Stimulated activated CD4-positive, alpha-beta T cell treated with anti-CD3 and anti-CD28 coated beads, Interleukin-12 subunit alpha, Interleukin-12 subunit beta, amount 100 ng/mL, for 48 hours (primary cell): ENCODE measurements at regions not wholly inside any gene's neighbourhood (a gene's known extent, or its start where the extent isn't known, plus 50 kb on each side); places are given as distances from the start of the nearest gene placed in this dataset.

Experiments used
- DNase-seq, 3 donors: peaks; one replicate each; pipeline ENCODE4 v3.0.0-alpha.2; 2020; ENCODE audit warnings: low read depth in 2 of 3, low spot score in 1 of 3

GRCh38 chr1:67582625-67583461 is 102.2 kb upstream of the GADD45A start:
- no peak for DNase-seq

DNA sequence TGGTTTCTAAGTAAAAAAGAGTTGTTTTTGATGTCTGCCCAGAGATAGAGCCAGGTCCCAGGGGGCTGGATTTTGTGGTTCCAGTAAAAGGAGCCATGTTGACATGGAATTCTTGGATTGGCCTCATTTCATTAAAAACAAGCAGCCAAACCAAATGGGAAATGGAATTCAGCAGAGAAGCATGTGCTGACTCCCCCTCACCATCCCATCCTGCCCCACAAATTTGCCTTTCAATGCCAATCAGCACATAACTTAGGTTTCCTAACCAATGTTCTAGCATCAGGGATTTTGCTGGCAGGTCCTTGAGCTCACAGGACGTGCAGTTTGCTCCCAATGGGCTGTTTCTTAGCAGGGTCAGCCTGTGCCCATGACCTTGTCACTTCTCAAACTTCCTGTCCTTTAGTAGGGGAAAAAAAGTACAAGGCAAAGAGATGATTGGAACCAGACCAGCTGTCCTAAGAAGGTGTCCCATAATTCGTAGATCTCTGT is 101.5 kb upstream of the GADD45A start:
- DNase-seq: no peak

GRCh38 chr1:67584938-67585337 is 100.1 kb upstream of the GADD45A start:
- DNase-seq: no peak

DNA sequence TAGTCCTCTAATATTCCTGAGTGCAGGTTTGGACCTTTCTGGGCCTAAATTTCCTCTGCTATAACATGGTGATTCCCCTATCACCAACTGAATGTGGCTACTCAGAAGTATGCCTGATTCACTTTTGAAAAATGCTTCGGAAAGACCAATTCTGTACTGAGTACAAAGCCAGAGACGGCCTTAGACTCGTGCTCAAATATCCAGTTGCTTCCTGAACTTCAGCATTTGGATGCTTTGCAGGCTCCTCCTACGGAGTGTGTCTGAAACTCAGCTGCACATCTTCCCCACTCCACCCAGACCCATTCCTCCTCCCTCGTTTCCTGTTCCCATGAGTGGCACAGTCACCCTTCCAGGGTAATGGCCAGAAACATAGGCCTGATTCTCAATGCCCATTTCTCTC is 98.4 kb upstream of the GADD45A start:
- no peak for DNase-seq

GRCh38 chr1:67588178-67588855 is 96.7 kb upstream of the GADD45A start:
- no peak for DNase-seq

- no peak for DNase-seq
Measured at GRCh38 chr1:67589519-67590233, 95.3 kb upstream of the GADD45A start.

DNA sequence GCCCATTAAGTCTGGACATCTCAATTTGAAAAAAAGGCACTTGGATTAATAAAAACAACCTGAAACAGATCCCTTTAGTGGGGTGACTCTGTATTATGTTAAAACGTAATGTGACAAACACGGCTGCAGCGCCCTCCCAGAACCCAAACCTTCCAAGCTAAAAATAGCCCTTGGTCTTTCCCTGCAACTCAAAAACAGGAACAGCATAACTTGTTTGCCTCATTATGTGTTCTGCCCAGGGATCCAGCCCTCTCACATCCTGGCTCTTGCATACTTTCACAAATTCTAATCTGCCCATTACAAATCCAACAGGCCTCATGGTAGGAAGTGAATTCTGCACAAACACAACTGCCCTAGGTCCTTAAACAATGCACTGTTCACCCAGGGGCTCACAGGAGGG is 94.7 kb upstream of the GADD45A start:
- DNase-seq: no peak

DNA sequence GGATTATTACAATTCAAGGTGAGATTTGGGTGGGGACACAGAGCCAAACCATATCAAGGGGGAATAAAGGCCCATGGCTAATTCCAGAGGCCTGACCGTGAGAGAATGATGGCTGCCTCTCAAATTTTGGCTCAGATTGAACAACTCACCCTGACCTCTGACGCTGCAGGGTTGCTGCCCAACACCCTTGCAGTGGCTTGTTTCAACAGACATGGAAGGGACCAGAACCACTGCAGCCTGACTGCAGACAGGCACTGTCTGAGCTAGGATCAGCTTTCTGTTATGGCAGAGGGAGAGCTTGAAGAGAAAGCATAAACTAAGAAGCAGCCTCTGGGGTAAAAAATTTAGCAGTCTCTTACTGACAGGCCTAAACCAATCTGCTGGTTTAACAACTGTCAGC is 90.2 kb upstream of the GADD45A start:
- no peak for DNase-seq

- DNase-seq: no peak
Measured at GRCh38 chr1:67596674-67597073, 88.3 kb upstream of the GADD45A start.

DNA sequence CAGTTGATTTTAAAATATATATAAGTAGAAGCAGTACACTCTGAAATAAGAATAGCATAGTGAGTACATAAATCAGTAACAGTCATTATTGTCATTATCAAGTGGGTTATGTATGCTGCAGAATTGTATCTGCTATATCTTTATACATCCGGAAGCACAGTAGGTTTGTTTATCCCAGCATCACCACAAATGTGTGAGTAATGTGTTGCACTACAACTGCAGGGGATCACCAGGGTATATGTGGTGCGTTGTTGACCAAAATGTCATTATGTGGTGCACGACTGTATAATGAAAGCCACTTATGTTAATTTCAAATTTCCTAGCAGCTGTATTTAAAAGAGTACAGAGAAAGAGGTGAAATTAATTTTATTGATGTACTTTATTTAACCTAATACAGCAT is 87.7 kb upstream of the GADD45A start:
- DNase-seq: no peak

GRCh38 chr1:67599085-67599484 is 85.9 kb upstream of the GADD45A start:
- DNase-seq: no peak

DNA sequence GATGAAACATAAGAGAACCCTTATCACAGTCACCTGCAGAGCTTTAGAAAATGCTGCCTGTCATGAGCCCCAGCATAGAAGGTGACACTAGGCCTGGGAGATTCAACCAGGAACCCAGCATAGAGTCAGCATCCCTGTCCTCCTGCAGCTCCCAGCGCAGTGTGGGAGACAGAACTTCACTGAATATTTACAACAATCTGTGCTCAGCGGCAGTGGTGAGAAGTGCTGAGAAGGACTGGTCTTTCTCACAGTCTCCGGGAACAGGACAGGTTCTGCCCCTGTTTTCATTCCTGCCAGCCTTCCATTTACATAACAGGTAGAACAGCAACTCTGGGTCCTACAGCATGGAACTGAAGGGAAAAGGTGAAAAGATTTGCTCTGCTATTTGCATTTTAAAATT is 83.5 kb upstream of the GADD45A start:
- no peak for DNase-seq

- DNase-seq: no peak
Measured at GRCh38 chr1:67601955-67602354, 83.0 kb upstream of the GADD45A start.

DNA sequence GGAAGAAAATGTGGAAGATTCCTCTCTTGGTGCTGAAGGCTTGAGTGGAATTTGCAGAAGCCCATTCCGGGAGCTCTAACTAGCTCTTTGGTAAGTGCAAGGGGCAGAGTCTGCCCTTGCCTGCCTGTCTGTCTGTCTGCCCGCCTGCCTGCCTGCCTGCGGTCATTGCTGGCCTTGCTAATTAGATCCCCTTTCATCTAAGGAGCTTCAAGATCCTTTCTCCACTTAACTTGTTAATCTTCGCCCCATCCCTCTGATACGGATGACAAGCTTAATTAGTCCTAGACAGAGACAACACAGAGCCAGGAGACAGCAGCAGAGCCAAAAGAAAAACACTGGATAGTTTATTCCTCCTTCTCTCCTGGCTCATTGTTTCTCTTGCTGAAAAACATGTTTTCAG is 80.2 kb upstream of the GADD45A start:
- DNase-seq: no peak

- DNase-seq: no peak
Measured at GRCh38 chr1:67605209-67605780, 79.7 kb upstream of the GADD45A start.

GRCh38 chr1:67607286-67607685 is 77.7 kb upstream of the GADD45A start:
- no peak for DNase-seq

DNA sequence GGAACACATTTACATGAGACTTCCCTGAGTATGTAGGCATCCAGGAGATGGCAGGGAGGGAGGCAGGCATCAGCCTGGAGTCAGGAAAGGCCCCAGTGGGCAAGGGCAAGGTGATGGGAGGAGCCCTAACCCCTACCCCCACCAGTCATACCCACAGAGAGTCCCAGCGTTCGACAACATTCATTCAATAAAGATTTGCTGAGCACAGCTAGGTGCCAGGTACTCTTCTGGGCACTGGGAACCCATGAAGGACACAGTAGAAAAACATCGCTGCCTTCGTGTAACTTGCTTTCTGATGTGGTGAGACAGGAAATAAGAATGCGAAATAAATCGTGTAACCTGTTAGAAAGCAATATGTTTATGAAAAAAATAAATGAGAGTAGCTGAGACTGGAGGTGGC is 77.3 kb upstream of the GADD45A start:
- DNase-seq: no peak

DNA sequence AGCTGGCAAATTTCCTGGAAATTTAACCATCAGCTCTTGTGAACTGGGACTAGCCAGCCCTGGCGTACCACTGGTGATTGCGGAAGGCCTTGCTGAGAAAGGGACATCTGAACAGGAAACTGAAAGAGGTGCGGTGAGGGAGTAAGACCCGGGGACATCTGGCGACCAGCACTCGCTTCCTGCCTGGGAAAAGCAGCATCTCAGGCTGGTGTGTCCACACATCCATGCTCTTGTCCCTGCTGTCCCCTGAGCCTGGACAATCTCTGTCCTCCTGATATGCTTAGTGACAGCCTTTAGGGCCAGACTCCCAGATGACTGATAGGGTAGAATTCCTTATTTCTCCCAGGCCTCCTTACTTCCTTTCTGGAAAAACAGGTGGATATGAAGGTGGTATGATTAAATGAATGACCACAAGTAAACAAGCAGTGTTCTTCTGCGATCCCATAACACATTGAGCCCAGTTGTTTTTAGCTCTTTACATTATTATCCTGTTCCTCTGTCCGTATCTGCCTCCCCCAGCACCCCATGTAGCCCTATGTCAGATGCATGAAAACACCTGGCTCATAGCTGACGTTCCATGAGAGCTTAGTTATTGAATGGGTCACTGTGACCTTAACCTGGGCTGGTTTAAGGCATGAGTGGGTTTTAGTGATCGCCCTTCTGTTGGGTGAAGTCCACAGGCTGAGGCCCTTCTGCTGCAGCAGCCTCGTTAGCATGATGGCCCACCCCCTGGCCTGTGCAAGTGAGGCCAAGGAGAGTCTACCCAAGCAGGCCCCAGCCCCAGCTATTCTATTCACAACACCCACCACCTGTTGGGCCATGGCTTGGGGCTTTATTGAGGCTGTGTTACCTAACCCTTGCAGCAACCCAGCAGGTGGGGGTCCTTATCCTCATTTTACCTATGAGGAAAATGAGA is 76.1 kb upstream of the GADD45A start:
- DNase-seq: no peak

DNA sequence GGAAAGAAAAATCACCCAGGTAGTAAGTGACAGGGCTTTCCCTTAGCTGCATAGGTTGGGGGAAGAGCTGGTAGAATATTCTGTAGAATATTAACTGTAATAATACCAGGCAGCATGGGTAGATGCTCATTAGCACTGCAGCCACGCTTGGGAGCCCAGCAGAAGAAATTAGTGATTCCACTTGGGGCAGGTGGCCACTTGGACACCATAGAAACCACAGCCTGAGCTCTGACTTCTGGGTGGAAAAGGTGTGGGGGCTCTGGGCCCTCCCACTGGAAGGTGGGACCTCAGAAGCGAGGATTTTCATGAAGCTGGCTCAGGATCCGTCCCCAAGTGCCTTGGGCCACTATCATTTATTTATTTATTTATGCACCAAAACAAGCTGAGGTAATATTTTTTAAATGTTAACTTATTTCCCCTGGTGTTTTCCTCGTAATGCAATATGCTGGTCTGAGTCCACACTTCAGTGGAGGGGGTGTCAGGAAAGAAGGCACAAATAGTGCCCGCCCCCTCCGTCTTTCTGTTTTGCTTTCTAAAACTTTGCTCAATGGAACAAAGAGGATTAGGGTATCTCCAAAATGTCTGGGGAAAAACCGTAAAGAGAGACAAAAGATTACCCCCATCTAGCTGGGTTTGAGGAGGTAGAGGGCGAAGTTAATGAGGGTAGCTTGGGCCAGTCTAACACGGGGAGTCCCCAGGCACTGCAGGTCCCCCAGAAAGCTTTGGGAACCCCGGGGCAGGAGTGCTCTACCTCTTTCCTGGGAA is 75.2 kb upstream of the GADD45A start:
- DNase-seq: no peak

- DNase-seq: no peak
Measured at GRCh38 chr1:67610450-67610849, 74.6 kb upstream of the GADD45A start.
